Activated T-cell treated with anti-CD3 and anti-CD28 coated beads, Interleukin-2, amount 50 U/mL, for 48 hours (primary cell): ENCODE measurements at regions not wholly inside any gene's neighbourhood (a gene's known extent, or its start where the extent isn't known, plus 50 kb on each side); places are given as distances from the start of the nearest gene placed in this dataset.

Experiments
- DNase-seq, 2 experiments: peaks; one replicate each; pipeline ENCODE4 v3.0.0-alpha.2; 2020

DNA sequence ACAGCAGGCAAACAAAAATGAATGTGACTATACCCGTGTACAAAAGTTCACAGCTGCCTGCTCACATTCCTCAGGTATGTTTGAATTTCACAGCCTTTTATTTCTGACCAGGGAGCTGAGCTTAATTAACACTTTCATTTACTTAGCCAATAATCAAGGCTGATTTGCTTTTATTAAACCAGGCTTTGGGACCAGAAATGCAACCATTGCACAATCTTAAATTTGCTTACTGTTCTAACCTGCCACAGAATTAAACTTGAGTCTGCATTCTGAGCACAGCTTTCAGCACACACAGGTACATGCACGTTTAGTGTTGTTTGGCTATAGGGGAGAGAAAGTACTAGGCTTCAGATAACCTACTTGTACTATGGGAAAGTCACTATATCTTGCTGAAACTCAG lies 372.4 kb upstream of the ATP5MC3 start:
- DNase-seq: no peak

GRCh38 chr2:175552902-175553301 lies 371.4 kb upstream of the ATP5MC3 start:
- DNase-seq: no peak

DNA sequence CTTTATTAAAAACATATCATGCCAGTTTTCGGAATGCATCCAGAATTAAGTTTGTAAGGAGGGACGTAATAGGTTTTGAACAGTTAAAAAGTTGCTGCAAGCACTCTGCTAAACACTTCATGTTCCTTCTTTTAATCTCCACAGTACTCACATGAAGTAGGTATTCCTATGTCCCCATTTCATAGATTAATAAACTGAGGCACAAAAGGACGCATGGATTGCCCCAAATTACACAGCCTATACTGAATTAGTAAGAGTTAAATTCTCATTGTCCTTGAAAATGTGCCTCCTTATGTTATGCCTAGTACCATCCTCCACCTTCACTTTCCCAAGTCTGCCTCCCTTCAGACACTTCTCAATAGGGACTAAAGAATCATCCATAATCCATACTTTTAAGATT lies 358.9 kb upstream of the ATP5MC3 start:
- DNase-seq: no peak

- DNase-seq: no peak
These were observed 357.6 kb upstream of the ATP5MC3 start for GRCh38 chr2:175539122-175539521.

GRCh38 chr2:175536059-175536458 lies 354.5 kb upstream of the ATP5MC3 start:
- DNase-seq: no peak

DNA sequence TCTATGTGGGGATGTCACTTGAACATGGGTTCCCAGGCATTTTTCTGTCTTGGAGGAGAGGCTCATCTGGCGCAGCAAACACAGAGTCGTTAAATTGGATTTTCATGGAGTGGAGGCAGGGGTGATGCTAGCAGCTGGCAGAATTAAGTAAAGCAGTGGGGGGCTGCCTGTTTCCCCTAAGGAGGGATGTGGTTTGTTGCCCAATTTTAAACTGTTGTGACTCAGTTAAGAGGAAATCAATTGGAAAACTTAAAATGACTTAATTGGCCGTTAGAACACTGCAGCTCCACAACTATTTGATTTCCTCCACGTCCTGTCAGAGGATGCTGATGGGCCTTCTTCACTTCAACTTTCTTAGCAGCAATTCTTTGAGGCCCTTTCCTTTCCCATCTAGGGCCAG lies 354.1 kb upstream of the ATP5MC3 start:
- no peak for DNase-seq

GRCh38 chr2:175525975-175526374 lies 344.5 kb upstream of the ATP5MC3 start:
- DNase-seq: no peak

DNA sequence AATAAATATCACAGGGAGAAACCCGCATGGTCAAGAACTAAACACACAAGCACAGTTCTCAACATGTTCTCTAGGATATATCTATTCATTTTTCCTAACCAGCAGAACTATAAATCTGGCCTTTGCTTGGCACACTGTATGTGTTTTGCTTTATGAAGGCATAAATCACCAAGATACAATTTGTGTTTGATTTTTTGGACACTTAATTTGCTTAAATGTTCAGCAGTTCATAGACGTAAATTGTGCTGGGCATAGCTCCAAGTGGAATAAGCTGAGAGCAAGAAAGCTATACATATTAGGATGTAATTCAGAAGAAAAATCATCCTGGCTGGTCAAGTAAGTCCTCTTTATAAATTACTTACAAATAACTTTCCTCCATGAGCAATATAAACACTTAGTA lies 341.5 kb upstream of the ATP5MC3 start:
- DNase-seq: no peak

GRCh38 chr2:175518206-175518605 lies 336.7 kb upstream of the ATP5MC3 start:
- no peak for DNase-seq

DNA sequence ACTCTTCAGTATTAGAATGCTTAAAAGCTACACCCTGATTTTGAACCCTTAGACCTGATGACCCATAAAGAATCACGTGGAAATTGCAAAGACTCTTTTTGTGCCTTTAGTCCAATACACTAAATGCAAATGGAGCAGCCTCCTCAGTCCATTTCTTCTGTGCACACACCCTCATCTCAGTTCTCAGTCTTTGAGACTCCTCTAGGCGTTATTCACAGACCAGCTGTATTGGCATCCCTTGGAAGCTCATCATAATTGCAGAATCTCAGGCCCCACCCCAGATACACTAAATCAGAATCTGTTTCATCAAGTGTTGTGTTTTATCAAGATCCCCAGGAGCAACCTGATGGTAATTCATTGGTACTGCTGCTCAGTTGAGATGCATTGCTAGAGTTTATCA lies 335.0 kb upstream of the ATP5MC3 start:
- DNase-seq: no peak

DNA sequence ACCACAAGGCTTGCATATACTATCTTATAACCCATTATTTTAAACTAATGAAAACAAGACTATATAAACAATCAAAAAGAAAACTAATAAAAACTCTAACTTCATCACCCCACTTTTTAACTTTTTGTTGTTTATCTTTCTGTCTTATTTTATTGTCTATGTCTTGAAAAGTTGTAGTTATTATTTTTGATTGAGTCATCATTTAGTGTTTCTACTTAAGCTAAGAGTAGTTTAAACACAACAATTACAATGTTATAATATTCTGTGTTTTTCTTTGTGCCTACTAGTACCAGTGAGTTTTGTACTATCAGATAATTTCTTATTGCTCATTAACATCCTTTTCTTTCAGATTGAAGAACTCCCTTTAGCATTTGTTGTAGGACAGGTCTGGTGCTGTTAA lies 318.7 kb upstream of the ATP5MC3 start:
- no peak for DNase-seq

DNA sequence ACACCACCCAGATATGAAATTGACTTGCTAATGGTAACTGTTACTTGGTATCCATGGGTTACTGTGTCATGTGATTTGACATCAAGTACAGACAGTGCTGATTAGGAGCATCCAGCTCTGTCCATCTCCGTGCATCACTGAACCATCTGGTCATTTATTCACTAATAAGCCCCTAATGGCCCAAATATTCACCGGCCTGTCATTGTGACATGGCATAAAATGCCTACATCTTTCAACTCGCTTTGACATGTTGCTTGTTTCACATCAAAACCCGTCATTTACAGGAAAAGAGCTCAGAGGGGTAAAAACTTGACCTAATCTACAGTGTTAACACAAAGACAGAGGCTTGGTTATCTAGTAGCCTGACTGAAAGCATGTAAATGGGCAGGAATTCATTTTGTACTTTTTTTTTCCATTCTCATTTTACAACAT lies 308.9 kb upstream of the ATP5MC3 start:
- no peak for DNase-seq

DNA sequence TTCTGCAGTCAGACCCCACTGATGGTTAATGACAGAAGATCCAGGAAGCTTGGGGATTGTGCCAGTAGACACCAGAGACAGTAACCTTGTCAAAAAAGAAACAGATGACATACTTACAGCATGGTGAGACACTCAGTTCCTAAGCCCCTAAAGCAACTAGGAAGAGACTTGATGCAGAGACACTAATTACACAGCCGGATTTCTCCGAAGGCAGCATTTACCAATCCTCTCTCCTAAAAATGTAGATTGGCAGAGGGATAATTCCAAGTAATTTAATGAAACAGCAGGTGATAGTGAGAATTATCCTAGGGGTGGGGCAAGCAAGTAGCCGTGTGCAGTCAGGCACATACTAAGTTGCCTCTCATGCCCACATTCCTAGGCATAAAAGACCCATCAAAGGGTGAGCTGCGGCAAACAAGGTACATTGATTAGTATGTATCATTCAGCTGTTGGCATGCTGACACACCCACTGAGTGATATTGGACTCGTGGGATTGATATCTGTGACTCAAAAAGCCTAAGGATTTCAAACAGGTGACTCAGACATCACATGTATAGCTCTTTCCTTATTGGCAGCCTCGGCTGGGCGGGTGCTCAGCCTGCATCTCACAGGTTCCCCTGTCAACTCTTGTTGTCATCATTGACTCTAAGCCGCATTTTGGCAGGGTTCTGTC lies 296.7 kb upstream of the ATP5MC3 start:
- no peak for DNase-seq

- DNase-seq: no peak
These were observed 295.4 kb upstream of the ATP5MC3 start for GRCh38 chr2:175476948-175477347.

DNA sequence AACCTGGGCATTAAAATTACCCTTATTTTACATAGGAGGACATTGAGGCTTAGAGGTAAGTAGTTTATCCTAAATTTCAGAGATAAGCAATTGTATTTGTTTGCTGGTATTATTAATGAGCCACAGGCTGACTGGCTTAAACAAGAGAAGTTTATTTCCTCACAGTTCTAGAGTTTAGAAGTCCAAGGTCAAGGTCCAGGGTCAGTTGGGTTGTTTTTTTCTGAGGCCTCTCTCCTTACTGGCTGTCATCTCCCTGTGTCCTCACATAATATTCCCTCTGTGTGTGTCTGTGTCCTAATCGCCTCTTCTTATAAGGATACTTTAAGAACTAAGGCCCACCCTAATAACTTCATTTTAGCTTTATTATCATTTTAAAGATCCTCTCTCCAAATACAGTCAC lies 294.9 kb upstream of the ATP5MC3 start:
- DNase-seq: no peak

DNA sequence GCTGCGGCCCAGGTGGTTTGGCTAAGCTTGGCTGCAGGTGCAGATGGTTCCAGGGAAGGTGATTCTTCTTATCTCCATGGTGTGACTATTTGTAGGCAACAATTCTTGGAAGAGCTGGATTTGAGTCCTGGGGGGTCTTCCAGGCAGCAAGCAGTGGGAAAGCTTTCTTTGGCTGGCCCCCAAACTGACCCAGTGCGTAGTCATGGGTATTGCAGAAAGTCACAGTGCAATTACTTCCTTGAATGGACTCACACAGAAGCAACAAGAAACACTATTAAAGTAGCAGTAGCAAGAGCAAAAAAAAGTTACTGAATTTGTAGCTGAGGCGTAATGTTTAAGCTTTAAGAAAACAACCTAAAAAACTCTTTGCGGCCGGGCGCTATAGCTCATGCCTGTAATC lies 293.6 kb upstream of the ATP5MC3 start:
- DNase-seq: no peak

DNA sequence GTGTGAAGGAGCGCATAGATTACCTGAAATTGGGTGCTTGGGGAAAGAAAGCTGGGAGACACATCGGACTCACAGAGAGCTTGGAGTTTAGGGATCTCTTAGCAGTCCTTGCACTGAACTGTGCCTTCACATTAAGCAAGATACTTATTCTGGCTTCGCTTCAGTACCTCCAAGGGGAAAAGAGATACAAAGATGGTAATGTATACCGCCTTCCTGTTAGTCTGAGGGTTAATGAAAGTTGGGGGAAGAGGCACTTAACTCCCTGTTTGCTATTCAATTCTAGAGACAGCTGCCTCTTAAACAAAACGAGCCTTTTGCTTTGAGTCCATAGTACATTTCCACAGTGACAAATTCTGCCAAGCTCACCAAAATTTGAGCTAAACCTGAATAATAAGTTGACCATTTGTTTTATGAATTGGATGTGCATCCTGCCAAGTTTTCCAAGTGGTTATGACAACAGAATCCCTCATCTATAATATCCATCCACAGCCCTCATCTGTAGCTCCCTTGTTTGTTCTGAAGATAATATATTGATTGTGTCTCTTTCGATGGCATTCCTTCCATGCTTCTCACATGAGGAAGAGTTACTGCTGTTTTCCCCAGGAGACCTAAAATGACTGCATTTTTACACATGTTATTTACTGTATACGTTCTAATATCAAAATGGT lies 287.1 kb upstream of the ATP5MC3 start:
- DNase-seq: no peak

DNA sequence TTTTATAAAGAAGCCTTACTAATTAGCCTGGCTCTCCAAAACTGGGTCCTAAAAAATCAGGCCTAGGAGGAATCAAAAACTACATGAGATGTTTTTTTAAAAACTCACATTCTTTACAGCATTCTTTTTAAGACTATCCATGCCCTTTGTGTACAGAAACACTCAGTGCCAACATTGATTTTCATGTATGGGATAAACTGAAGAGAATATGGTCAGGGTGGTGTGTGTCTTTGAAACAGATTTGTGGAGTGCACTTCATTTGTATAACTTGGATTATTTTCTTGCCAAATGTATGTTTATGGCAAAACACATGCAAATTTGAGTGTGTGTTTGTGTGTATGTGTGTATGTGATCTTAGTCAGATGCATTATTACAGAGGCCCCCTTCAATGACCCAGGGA lies 283.6 kb upstream of the ATP5MC3 start:
- DNase-seq: no peak

DNA sequence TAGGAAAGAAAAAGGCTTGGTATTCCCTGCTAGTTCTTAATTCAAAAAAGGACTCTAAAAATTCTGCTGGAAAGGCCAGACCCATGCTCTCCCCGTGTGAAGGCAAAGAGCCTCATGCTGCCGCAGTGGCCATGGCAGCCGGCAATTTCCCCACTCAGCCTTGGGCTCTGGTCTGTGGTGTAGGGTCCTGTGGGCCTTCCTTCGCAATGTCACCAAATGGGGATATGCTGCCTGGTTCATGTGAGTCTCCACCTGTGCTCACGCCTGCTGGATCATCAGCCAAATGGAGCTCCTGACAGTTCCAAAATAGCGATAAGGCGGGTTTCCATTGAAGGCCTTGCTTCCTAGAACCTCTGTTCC lies 282.8 kb upstream of the ATP5MC3 start:
- no peak for DNase-seq

DNA sequence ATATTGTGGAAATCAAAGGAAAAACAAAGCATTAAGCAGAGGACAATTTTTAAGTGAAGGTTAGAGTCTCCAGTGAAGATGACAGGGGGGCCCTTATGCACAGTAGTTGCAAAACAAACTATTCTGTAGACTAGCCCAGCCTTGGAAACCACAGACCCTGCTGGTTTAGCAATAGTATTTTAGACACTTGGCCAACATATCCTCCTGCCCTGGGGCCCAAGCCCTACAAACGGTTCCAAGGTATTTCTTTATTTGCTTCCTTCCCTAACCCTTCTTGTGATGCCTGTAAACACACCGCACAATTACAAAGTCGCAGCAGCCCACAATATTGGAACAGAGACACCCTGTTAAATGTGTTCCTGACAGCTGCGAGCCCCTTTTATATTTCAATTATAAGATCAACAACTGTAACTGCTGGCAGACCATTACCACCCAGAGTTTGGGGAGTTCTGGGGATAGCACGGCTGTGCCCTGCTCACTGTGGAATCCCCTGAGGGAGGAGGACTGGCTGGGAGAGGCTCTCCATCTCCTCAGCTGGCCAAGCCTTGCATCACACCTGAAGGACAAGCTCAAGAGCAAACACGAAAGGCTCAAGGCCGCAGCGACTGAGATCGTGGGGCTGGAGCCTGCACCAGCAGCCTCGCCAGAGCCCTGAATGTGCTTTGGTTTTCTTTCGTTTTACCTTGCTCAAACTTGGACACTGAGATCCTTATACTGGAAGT lies 282.2 kb upstream of the ATP5MC3 start:
- DNase-seq: no peak

DNA sequence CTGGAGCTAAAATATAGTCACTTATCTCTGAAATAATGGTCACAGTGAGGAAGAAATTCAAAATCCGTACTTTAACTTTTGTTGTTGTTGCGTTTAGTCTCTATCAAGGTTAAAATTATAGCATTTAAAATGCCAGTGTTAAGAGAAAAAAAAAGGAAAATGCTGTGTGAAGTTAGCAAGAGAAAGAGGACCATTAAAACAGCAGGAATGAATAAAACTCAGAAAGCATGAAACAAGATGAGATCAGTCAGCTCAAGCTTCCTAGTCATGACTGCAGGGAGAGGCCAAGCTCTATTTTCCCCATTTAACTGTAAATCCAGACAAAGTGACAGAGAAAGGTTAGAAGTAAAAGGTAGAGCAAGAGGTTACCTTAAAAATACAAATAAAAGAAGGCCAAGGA lies 281.7 kb upstream of the ATP5MC3 start:
- no peak for DNase-seq

DNA sequence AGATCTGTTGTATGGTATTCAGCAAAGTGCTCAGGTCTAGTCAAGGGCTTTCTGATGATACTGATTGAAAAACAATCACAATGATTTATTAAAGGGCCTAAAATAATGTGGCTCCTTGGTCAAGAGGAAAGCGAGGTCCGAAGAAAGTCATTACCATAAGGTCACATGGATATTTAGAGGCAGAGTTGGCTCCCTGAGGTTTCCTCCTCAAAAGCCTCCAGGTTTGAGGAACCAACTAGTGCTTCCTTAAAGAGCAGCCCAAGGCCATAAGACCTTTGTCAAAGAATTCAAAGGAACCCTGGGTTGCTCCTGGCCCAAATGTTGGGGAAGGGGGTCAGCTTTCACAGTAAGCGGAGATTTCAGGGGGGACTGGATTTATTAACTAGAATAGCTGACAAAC lies 280.7 kb upstream of the ATP5MC3 start:
- no peak for DNase-seq

DNA sequence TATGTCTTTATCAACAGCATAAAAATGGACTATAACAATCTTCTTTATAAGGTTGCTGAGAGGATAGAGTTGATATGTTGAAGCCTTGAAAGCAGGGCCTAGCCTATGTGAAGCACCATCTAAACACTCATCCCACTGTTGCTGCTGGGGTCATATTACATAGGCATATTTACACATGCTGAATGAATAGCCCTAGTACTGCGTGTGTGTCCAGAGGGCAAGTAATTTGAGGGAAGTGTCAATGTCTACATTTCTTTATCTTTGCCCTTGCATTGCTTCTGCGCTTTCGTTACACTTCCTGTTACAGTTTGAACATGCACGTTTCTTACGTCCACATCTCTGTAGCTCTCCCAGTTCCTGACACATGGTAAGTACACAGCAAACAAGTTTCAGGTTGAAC lies 280.3 kb upstream of the ATP5MC3 start:
- no peak for DNase-seq

DNA sequence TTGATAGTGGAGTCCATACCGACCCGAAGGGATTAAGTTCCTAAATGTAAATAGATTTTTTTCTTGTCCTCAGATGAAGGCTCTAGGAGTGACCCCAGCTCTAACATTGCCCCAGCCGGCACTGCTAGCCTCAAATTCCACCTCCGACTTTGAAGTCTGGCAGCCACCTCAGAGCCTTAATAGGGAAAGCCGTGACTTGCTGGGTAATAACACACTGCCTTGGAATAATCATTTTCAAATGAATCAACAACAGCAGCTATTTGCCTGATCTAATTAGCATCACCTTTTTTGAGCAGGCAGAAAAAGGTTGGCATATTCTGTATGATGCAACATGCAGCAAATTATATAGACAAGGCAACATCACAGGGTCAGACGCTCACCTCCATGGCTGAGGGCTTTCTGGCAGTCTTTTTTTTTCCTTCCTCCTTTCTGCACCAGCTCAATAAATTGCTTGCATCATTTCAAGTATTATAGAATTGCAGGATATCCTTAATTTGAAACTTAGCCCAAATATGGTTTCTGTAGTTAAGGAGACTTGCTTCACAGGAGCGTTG lies 276.5 kb upstream of the ATP5MC3 start:
- no peak for DNase-seq
